ENCODE measurements at regions not wholly inside any gene's neighbourhood (a gene's known extent, or its start where the extent isn't known, plus 50 kb on each side); places are given as distances from the start of the nearest gene placed in this dataset.

- no peak for DNase-seq (ENCODE audit: low spot score)
Measured at GRCh38 chr20:12893653-12894052, 115.1 kb upstream of the SPTLC3 start.

GRCh38 chr20:12894089-12894488, 114.7 kb upstream of the SPTLC3 start:
- no peak for DNase-seq (ENCODE audit: low spot score)

GRCh38 chr20:12896180-12896579, 112.6 kb upstream of the SPTLC3 start:
- no peak for DNase-seq (ENCODE audit: low spot score)

GRCh38 chr20:12902992-12903391, 105.8 kb upstream of the SPTLC3 start:
- no peak for DNase-seq (ENCODE audit: low spot score)

GRCh38 chr20:12906361-12906760, 102.4 kb upstream of the SPTLC3 start:
- no peak for DNase-seq (ENCODE audit: low spot score)

- no peak for DNase-seq (ENCODE audit: low spot score)
Measured at GRCh38 chr20:12911372-12911771, 97.4 kb upstream of the SPTLC3 start.

- no peak for DNase-seq (ENCODE audit: low spot score)
Measured at GRCh38 chr20:12913781-12914443, 94.9 kb upstream of the SPTLC3 start.

- DNase-seq (ENCODE audit: low spot score): no peak
Measured at GRCh38 chr20:12914804-12915203, 94.0 kb upstream of the SPTLC3 start.

- DNase-seq (ENCODE audit: low spot score): no peak
Measured at GRCh38 chr20:12916699-12917098, 92.1 kb upstream of the SPTLC3 start.

- DNase-seq (ENCODE audit: low spot score): no peak
Measured at GRCh38 chr20:12924126-12924525, 84.6 kb upstream of the SPTLC3 start.

- no peak for DNase-seq (ENCODE audit: low spot score)
Measured at GRCh38 chr20:12925210-12925755, 83.5 kb upstream of the SPTLC3 start.

GRCh38 chr20:12925863-12926793, 82.6 kb upstream of the SPTLC3 start:
- DNase-seq (ENCODE audit: low spot score): no peak

GRCh38 chr20:12927489-12927888, 81.3 kb upstream of the SPTLC3 start:
- DNase-seq (ENCODE audit: low spot score): no peak

- DNase-seq (ENCODE audit: low spot score): no peak
Measured at GRCh38 chr20:12928358-12928754, 80.4 kb upstream of the SPTLC3 start.

GRCh38 chr20:12928755-12929401, 79.9 kb upstream of the SPTLC3 start:
- DNase-seq (ENCODE audit: low spot score): no peak

GRCh38 chr20:12936020-12936419, 72.8 kb upstream of the SPTLC3 start:
- DNase-seq (ENCODE audit: low spot score): no peak

GRCh38 chr20:12936524-12936923, 72.2 kb upstream of the SPTLC3 start:
- no peak for DNase-seq (ENCODE audit: low spot score)

- DNase-seq (ENCODE audit: low spot score): no peak
Measured at GRCh38 chr20:12941025-12941424, 67.7 kb upstream of the SPTLC3 start.

GRCh38 chr20:12942123-12942522, 66.6 kb upstream of the SPTLC3 start:
- DNase-seq (ENCODE audit: low spot score): no peak

- DNase-seq (ENCODE audit: low spot score): no peak
Measured at GRCh38 chr20:12946789-12947188, 62.0 kb upstream of the SPTLC3 start.

- no peak for DNase-seq (ENCODE audit: low spot score)
Measured at GRCh38 chr20:12947691-12948090, 61.1 kb upstream of the SPTLC3 start.

GRCh38 chr20:12949429-12949980, 59.3 kb upstream of the SPTLC3 start:
- DNase-seq (ENCODE audit: low spot score): no peak

All from hematopoietic multipotent progenitor cell treated with erythropoietin and hydrocortisone succinate and interleukin-3 and kit ligand, for 15 days (in vitro differentiated cells).